ENCODE measurements at regions not wholly inside any gene's neighbourhood (a gene's known extent, or its start where the extent isn't known, plus 50 kb on each side); places are given as distances from the start of the nearest gene placed in this dataset.

GRCh38 chr2:106582148-106583143 is 95.3 kb downstream of the CD8B2 start:
- Histone ChIP-seq H3K4me3 (peak overlapping the region in 9 of 10 donors; percentile 10 to 47 (median 37)), H3K27me3 (peaks cover 0 to 45% (median 22%) of the 10 kb centered on the region in 7 donors), H3K27ac (no peak overlapping the region), H3K36me3 (no peaks in the 10 kb centered on the region), H3K4me1 (peaks cover 0 to 18% (median 7%) of the 10 kb centered on the region in 9 donors), H3K9me3 (peaks cover 0 to 6% (median 0%) of the 10 kb centered on the region in 11 donors)
- peak; percentile 59 to 77 for DNase-seq
- peak; percentile 77 to 90 (median 82) for ATAC-seq
- WGBS, 2 donors = 4 to 5% methylated on average over 29 of the region's 29 CpGs
- peak; percentile 71 to 88 (median 84) for TF ChIP-seq CTCF (IDR thresholded peaks at IDR 0.05)
- intact Hi-C loops (cut with DNase I) = loop anchor here in 6 of 10 donors (5.0 to 10.0 kb wide), 3 partner anchors 35 to 478 kb away; no protein-coding TSS in a partner anchor

- DNase-seq (no peak), ATAC-seq (peak in 1 of 8 donors; percentile 23)
- Histone ChIP-seq H3K27ac (no peak overlapping the region), H3K36me3 (no peaks in the 10 kb centered on the region), H3K9me3 (peaks cover 0 to 6% (median 0%) of the 10 kb centered on the region in 11 donors), H3K4me3 (no peak overlapping the region), H3K27me3 (peaks cover 0 to 51% (median 22%) of the 10 kb centered on the region in 7 donors), H3K4me1 (peaks cover 0 to 15% (median 7%) of the 10 kb centered on the region in 9 donors)
- no peak for TF ChIP-seq CTCF (IDR thresholded peaks at IDR 0.05)
- intact Hi-C loops (cut with DNase I) = loop anchor here in 6 of 10 donors (5.0 to 10.0 kb wide), 3 partner anchors 37 to 480 kb away; no protein-coding TSS in a partner anchor
- 29 to 38% methylated on average over 41 to 47 of the region's 47 CpGs for WGBS, 2 donors
These were observed 97.3 kb downstream of the CD8B2 start for GRCh38 chr2:106584304-106584954.

- Histone ChIP-seq H3K36me3 (no peaks in the 10 kb centered on the region), H3K4me1 (no peaks in the 10 kb centered on the region), H3K9me3 (no peaks in the 10 kb centered on the region), H3K4me3 (no peak overlapping the region), H3K27ac (no peak overlapping the region), H3K27me3 (peaks cover 0 to 4% (median 0%) of the 10 kb centered on the region in 7 donors)
- 51 to 57% methylated on average over 4 of the region's 4 CpGs for WGBS, 2 donors
- intact Hi-C loops (cut with DNase I) = no loop called here
- ATAC-seq = no peak
- DNase-seq = no peak
- TF ChIP-seq CTCF (IDR thresholded peaks at IDR 0.05) = peak in 7 of 9 donors; percentile 13 to 40 (median 23)
These were observed 109.7 kb downstream of the CD8B2 start for GRCh38 chr2:106596844-106597243.

GRCh38 chr2:106599540-106599939 is 112.4 kb downstream of the CD8B2 start:
- H3K36me3 ChIP-seq = no peaks in the 10 kb centered on the region
- DNase-seq (no peak), ATAC-seq (no peak)
- no peak overlapping the region for H3K27ac ChIP-seq
- H3K9me3 ChIP-seq = no peaks in the 10 kb centered on the region
- peaks cover 0 to 4% (median 0%) of the 10 kb centered on the region in 7 donors for H3K27me3 ChIP-seq
- WGBS, 2 donors = 87 to 93% methylated on average over 3 of the region's 3 CpGs
- intact Hi-C loops (cut with DNase I) = no loop called here
- H3K4me3 ChIP-seq = no peak overlapping the region
- no peak for TF ChIP-seq CTCF (IDR thresholded peaks at IDR 0.05)
- H3K4me1 ChIP-seq = no peaks in the 10 kb centered on the region

Measured in heart right ventricle (tissue), 16 donors.